HL-60 (cell line): ENCODE measurements at regions not wholly inside any gene's neighbourhood (a gene's known extent, or its start where the extent isn't known, plus 50 kb on each side); places are given as distances from the start of the nearest gene placed in this dataset.

ENCODE experiments used
- DNase-seq, 2 experiments: peaks; one replicate each; pipeline ENCODE4 v3.0.0-alpha.2; 2010 to 2020; ENCODE audit warnings: low read depth in 1 of 2, low spot score in 1 of 2
- H3K27ac ChIP-seq: fragments of 250-450 bp; sonication (Bioruptor Pico); replicated peaks from 2 replicates; pipeline ENCODE4 v1.5.1; 2020; ENCODE audit warnings: mild to moderate bottlenecking, moderate library complexity
- H3K27me3 ChIP-seq: fragments of 250-450 bp; sonication (Bioruptor Pico); 2 replicates; pipeline ENCODE4 v1.5.1; 2021; ENCODE audit warnings: mild to moderate bottlenecking, moderate library complexity; ENCODE audit not compliant: insufficient read depth, poor library complexity, severe bottlenecking
- H3K4me3 ChIP-seq: replicated peaks from 2 replicates; pipeline ENCODE4 v1.5.1; 2011; ENCODE audit warnings: mild to moderate bottlenecking, control low read depth, low read length; ENCODE audit not compliant: insufficient read depth
- GABPA ChIP-seq: IDR thresholded peaks from 2 replicates; pipeline ENCODE4 v1.6.1; 2012; ENCODE audit warnings: low read depth
- POLR2AphosphoS5 ChIP-seq: IDR thresholded peaks from 2 replicates; pipeline ENCODE4 v1.6.1; 2012; ENCODE audit warnings: low read depth
- SPI1 ChIP-seq: IDR thresholded peaks from 2 replicates; pipeline ENCODE4 v1.6.1; 2012; ENCODE audit warnings: low read depth, mild to moderate bottlenecking, borderline replicate concordance
- TF ChIP-seq, protein P1 (sequence below): IDR thresholded peaks from one replicate; pipeline ENCODE4 v1.5.1; 2011; ENCODE audit warnings: low read length, control low read depth, inconsistent platforms; ENCODE audit not compliant: insufficient read depth
- TF ChIP-seq, protein P2 (sequence below): IDR thresholded peaks from 2 replicates; pipeline ENCODE4 v1.6.1; 2012; ENCODE audit warnings: low read depth; ENCODE audit not compliant: insufficient replicate concordance

DNA sequence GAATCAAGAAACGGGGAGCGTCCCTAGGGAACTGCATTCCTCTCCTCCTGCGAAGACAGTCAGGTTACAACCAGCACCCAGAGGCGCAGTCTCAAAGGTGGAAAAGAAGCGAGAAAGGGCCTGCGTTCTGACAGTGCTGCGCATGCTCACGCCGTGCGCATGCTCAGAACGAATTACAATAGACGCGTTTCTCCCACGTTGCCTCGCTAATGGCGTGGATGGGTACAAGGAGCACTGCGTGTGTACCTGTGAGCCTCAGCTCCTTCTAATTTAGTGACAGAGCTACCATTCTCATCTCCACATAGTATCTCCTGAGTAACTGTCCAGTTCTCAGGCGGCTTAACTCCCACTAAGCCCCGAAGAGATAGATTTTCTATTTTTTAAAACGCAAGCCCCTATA, 448.8 kb downstream of the TXNL1 start:
- Histone ChIP-seq H3K27ac (no peak overlapping the region), H3K4me3 (no peak overlapping the region), H3K27me3 (no peaks in the 10 kb centered on the region)
- TF ChIP-seq, protein P1, sequence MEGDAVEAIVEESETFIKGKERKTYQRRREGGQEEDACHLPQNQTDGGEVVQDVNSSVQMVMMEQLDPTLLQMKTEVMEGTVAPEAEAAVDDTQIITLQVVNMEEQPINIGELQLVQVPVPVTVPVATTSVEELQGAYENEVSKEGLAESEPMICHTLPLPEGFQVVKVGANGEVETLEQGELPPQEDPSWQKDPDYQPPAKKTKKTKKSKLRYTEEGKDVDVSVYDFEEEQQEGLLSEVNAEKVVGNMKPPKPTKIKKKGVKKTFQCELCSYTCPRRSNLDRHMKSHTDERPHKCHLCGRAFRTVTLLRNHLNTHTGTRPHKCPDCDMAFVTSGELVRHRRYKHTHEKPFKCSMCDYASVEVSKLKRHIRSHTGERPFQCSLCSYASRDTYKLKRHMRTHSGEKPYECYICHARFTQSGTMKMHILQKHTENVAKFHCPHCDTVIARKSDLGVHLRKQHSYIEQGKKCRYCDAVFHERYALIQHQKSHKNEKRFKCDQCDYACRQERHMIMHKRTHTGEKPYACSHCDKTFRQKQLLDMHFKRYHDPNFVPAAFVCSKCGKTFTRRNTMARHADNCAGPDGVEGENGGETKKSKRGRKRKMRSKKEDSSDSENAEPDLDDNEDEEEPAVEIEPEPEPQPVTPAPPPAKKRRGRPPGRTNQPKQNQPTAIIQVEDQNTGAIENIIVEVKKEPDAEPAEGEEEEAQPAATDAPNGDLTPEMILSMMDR, result no peak
- TF ChIP-seq, protein P2, sequence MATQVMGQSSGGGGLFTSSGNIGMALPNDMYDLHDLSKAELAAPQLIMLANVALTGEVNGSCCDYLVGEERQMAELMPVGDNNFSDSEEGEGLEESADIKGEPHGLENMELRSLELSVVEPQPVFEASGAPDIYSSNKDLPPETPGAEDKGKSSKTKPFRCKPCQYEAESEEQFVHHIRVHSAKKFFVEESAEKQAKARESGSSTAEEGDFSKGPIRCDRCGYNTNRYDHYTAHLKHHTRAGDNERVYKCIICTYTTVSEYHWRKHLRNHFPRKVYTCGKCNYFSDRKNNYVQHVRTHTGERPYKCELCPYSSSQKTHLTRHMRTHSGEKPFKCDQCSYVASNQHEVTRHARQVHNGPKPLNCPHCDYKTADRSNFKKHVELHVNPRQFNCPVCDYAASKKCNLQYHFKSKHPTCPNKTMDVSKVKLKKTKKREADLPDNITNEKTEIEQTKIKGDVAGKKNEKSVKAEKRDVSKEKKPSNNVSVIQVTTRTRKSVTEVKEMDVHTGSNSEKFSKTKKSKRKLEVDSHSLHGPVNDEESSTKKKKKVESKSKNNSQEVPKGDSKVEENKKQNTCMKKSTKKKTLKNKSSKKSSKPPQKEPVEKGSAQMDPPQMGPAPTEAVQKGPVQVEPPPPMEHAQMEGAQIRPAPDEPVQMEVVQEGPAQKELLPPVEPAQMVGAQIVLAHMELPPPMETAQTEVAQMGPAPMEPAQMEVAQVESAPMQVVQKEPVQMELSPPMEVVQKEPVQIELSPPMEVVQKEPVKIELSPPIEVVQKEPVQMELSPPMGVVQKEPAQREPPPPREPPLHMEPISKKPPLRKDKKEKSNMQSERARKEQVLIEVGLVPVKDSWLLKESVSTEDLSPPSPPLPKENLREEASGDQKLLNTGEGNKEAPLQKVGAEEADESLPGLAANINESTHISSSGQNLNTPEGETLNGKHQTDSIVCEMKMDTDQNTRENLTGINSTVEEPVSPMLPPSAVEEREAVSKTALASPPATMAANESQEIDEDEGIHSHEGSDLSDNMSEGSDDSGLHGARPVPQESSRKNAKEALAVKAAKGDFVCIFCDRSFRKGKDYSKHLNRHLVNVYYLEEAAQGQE, result no peak
- TF ChIP-seq POLR2AphosphoS5 (no peak), GABPA (no peak), SPI1 (no peak)
- DNase-seq, result no peak

DNA sequence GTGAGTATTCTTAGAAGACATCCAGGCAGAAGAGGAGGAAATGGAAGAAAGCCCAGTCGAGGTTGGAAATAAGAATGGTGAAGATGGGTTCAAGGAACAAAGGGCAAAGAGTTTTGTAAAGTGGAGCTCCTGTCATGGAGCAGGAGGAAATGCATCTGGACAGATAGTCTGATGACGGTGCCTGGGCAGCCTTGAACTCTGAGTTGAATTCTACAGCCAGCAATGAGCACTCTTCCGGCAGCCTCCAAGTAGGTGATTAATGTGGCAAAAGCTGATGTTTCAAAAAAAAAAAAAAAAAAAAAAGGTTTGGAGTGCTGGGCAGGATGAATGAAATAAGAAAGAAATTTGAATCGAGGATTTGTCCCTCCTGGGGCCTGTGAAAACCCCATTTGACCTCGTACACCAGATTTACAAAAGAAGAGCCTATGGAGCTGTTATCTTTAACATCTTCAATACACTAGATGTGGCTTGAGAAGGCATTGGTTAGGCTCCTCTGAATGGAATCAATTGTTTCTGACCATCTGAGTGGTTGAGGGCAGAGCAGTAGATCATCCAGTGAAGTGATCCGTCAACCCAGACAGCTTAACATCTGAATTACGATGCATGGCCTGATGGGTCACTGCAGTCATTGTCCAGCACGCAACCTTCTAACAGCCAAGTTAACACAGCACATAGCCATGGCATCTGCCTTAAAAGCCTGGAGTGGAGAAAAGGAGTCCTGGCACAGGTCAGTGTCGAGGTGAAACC, 449.7 kb downstream of the TXNL1 start:
- no peak overlapping the region for H3K27ac ChIP-seq
- DNase-seq, result no peak
- no peaks in the 10 kb centered on the region for H3K27me3 ChIP-seq
- no peak overlapping the region for H3K4me3 ChIP-seq
- TF ChIP-seq, protein P2, result no peak
- TF ChIP-seq POLR2AphosphoS5, result no peak
- TF ChIP-seq GABPA, result no peak
- TF ChIP-seq, protein P1, result no peak
- no peak for TF ChIP-seq SPI1

DNA sequence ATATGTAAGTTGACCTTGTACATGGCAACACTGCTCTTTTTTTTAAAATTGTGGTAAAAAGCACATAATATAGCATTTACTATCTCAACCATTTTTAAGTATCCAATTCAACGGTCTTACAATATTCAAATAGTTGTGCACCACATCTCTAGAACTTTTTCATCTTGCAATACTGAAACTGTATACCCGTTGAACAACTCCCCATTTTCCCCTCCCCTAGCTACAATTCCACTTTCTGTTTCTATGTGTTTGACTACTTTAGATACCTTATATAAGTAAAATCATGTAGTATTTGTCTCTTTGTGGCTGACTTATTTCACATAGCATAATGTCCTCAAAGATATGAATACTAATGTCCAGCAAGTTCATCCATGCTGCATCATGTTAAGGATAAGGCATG, 452.1 kb downstream of the TXNL1 start:
- Histone ChIP-seq H3K27me3 (no peaks in the 10 kb centered on the region), H3K4me3 (no peak overlapping the region), H3K27ac (no peak overlapping the region)
- DNase-seq, result no peak
- TF ChIP-seq, protein P2, result no peak
- TF ChIP-seq, protein P1, result no peak
- TF ChIP-seq GABPA (no peak), SPI1 (no peak), POLR2AphosphoS5 (no peak)
